Fibroblast of lung (primary cell): ENCODE measurements at regions not wholly inside any gene's neighbourhood (a gene's known extent, or its start where the extent isn't known, plus 50 kb on each side); places are given as distances from the start of the nearest gene placed in this dataset.

Source experiments
- DNase-seq, 2 donors: peaks; one replicate each; pipeline versions ENCODE4 v3.0.0 to v3.0.0-alpha.2; 2010; ENCODE audit warnings: low read depth in 2 of 2
- H2AFZ ChIP-seq: 2 replicates; pipeline ENCODE4 v1.5.1; 2012; ENCODE audit warnings: low read length, control low read depth, inconsistent platforms
- H3K27ac ChIP-seq: 2 replicates; pipeline ENCODE4 v1.5.1; 2011; ENCODE audit warnings: low read length, control low read depth; ENCODE audit not compliant: insufficient read depth
- H3K27me3 ChIP-seq: 2 replicates; pipeline ENCODE4 v1.5.1; 2011; ENCODE audit warnings: mild to moderate bottlenecking, low read length; ENCODE audit not compliant: control insufficient read depth, insufficient read depth
- H3K36me3 ChIP-seq: 2 replicates; pipeline ENCODE4 v1.5.1; 2011; ENCODE audit warnings: low read length; ENCODE audit not compliant: control insufficient read depth, insufficient read depth
- H3K4me1 ChIP-seq: 2 replicates; pipeline ENCODE4 v1.5.1; 2011; ENCODE audit warnings: low read length; ENCODE audit not compliant: control insufficient read depth, insufficient read depth; ENCODE audit errors: extremely low read depth
- H3K4me2 ChIP-seq: 2 replicates; pipeline ENCODE4 v1.5.1; 2011; ENCODE audit warnings: low read length, control low read depth; ENCODE audit not compliant: insufficient read depth; ENCODE audit errors: extremely low read depth
- H3K4me3 ChIP-seq, 4 experiments: fragments of 200-600 bp in 1 of 4; sonication (generic) in 1 of 4; replicated peaks in 1 of 4; 2 replicates each; pipeline ENCODE4 v1.5.1; 2011 to 2016; ENCODE audit warnings: low read length in 4 of 4, low read depth in 3 of 4, mild to moderate bottlenecking in 3 of 4, control low read depth in 2 of 4, inconsistent platforms in 1 of 4, mixed read lengths in 1 of 4; ENCODE audit not compliant: insufficient read depth in 1 of 4; ENCODE audit errors: control extremely low read depth in 1 of 4
- H3K79me2 ChIP-seq: 2 replicates; pipeline ENCODE4 v1.5.1; 2012; ENCODE audit warnings: mild to moderate bottlenecking, low read length, inconsistent platforms; ENCODE audit not compliant: control insufficient read depth, insufficient read depth
- H3K9ac ChIP-seq: 2 replicates; pipeline ENCODE4 v1.5.1; 2011; ENCODE audit warnings: mild to moderate bottlenecking, low read length, control low read depth; ENCODE audit not compliant: insufficient read depth
- H3K9me3 ChIP-seq: 2 replicates; pipeline ENCODE4 v1.5.1; 2012; ENCODE audit warnings: low read depth, low read length; ENCODE audit not compliant: control insufficient read depth, insufficient read depth
- H4K20me1 ChIP-seq: 2 replicates; pipeline ENCODE4 v1.5.1; 2011; ENCODE audit warnings: low read length; ENCODE audit not compliant: control insufficient read depth, insufficient read depth; ENCODE audit errors: extremely low read depth
- EZH2 ChIP-seq: IDR thresholded peaks from 2 replicates; pipeline ENCODE4 v1.5.1; 2012; ENCODE audit warnings: low read length, control low read depth, mild to moderate bottlenecking; ENCODE audit errors: missing control alignments
- TF ChIP-seq, protein P1 (sequence below), 2 donors: IDR thresholded peaks in 1 of 2; conservative IDR thresholded peaks in 1 of 2; 1 replicate in 1 of 2; 2 replicates in 1 of 2; pipeline ENCODE4 v1.5.1; 2011 to 2012; ENCODE audit warnings: low read length in 2 of 2, control low read depth in 1 of 2, inconsistent platforms in 1 of 2, low read depth in 1 of 2, mild to moderate bottlenecking in 1 of 2

DNA sequence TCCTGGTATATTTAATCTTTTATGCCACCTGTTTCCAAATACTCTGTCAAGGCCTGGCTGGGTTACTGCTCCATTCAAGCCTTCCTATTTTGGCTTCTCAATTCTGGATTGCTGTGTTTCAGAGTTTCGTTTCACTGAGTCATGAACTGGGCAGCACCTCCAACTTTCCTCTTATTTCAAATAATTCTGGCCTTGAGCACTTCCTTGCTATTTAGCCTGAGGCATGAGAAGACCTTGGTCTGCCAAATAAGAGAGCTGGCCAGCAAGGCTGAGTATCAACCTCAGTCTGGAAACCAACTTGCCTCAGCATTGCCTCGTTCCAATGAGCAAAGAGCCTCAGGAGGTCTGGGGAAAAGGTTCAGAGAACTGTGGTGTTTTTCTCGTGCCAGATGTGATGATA lies 66.6 kb downstream of the TNFAIP3 start:
- Histone ChIP-seq H3K9ac (no peak overlapping the region), H3K27me3 (no peaks in the 10 kb centered on the region), H3K9me3 (no peaks in the 10 kb centered on the region), H3K36me3 (no peaks in the 10 kb centered on the region), H2AFZ (no peak overlapping the region), H3K4me2 (no peak overlapping the region), H3K27ac (no peak overlapping the region), H3K4me3 (no peak overlapping the region), H4K20me1 (no peaks in the 10 kb centered on the region), H3K4me1 (peaks cover 2% of the 10 kb centered on the region), H3K79me2 (no peaks in the 10 kb centered on the region)
- DNase-seq, result peak; percentile 59 to 82
- TF ChIP-seq, protein P1, sequence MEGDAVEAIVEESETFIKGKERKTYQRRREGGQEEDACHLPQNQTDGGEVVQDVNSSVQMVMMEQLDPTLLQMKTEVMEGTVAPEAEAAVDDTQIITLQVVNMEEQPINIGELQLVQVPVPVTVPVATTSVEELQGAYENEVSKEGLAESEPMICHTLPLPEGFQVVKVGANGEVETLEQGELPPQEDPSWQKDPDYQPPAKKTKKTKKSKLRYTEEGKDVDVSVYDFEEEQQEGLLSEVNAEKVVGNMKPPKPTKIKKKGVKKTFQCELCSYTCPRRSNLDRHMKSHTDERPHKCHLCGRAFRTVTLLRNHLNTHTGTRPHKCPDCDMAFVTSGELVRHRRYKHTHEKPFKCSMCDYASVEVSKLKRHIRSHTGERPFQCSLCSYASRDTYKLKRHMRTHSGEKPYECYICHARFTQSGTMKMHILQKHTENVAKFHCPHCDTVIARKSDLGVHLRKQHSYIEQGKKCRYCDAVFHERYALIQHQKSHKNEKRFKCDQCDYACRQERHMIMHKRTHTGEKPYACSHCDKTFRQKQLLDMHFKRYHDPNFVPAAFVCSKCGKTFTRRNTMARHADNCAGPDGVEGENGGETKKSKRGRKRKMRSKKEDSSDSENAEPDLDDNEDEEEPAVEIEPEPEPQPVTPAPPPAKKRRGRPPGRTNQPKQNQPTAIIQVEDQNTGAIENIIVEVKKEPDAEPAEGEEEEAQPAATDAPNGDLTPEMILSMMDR (conservative IDR thresholded peaks at IDR 0.05 in 1 of 2, IDR thresholded peaks at IDR 0.05 in 1 of 2; ENCODE audit: low read depth in 1 of 2, low read length in 2 of 2), result no peak

DNA sequence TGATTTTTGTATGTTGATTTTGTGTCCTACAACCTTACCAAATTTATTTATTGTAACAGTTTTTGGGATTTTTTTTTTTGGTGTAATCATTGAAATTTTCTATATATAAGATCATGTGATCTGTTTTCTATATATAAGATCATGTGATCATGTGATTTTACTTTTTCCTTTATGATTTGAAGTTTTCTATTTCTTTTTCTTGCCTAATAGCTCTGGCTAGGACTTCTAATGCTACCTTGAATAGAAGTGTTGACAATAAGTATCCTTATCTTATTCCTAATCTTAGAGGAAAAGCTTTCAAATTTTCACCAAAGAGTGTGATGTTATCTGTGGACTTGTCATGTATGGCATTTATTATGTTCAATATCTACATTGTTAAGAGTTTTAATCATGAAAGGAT lies 69.7 kb downstream of the TNFAIP3 start:
- H3K27me3 ChIP-seq, result no peaks in the 10 kb centered on the region
- no peak for TF ChIP-seq EZH2
- TF ChIP-seq, protein P1 (conservative IDR thresholded peaks at IDR 0.05 in 1 of 2, IDR thresholded peaks at IDR 0.05 in 1 of 2; ENCODE audit: low read depth in 1 of 2, low read length in 2 of 2), result no peak
- no peak for DNase-seq
- H3K27ac ChIP-seq, result no peak overlapping the region
- no peak overlapping the region for H3K4me2 ChIP-seq
- H3K4me1 ChIP-seq, result peaks cover 1% of the 10 kb centered on the region
- no peaks in the 10 kb centered on the region for H3K36me3 ChIP-seq
- H3K79me2 ChIP-seq, result no peaks in the 10 kb centered on the region
- no peak overlapping the region for H3K9ac ChIP-seq
- H3K4me3 ChIP-seq, result no peak overlapping the region
- H2AFZ ChIP-seq, result no peak overlapping the region
- no peaks in the 10 kb centered on the region for H4K20me1 ChIP-seq
- no peaks in the 10 kb centered on the region for H3K9me3 ChIP-seq

DNA sequence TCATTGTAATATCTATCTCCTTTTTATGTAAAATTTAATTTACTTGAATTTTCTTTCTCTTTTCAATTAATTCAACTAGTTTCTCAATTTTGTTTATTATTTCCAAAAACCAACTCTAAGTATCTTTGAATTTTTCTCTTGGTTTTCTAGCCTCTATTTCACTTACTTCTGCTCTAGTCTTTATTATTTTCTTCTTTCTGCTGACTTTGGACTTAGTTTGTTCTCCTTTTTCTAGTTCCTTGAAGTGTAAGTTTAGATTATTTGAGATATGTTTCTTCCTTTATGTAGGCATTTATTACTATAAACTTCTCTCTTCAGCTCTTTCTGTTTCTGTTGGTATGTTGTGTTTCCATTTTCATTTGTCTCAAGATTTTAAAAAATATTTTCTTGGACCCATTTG lies 70.8 kb downstream of the TNFAIP3 start:
- Histone ChIP-seq H4K20me1 (no peaks in the 10 kb centered on the region), H3K4me3 (no peak overlapping the region), H3K79me2 (no peaks in the 10 kb centered on the region), H3K4me2 (no peak overlapping the region), H3K27ac (no peak overlapping the region), H3K27me3 (no peaks in the 10 kb centered on the region), H3K4me1 (no peaks in the 10 kb centered on the region), H3K9ac (no peak overlapping the region), H3K36me3 (no peaks in the 10 kb centered on the region), H2AFZ (no peak overlapping the region), H3K9me3 (no peaks in the 10 kb centered on the region)
- DNase-seq, result no peak
- no peak for TF ChIP-seq EZH2
- TF ChIP-seq, protein P1 (conservative IDR thresholded peaks at IDR 0.05 in 1 of 2, IDR thresholded peaks at IDR 0.05 in 1 of 2; ENCODE audit: low read depth in 1 of 2, low read length in 2 of 2), result no peak
